Erythroblast (primary cell): ENCODE measurements at regions not wholly inside any gene's neighbourhood (a gene's known extent, or its start where the extent isn't known, plus 50 kb on each side); places are given as distances from the start of the nearest gene placed in this dataset.

Experiments
- GATA1 ChIP-seq: IDR thresholded peaks from 2 replicates; pipeline ENCODE4 v1.6.1; 2011; ENCODE audit warnings: low read depth, mild to moderate bottlenecking, control low read depth, low read length, moderate library complexity
- POLR2A ChIP-seq: IDR thresholded peaks from 2 replicates; pipeline ENCODE4 v1.6.1; 2011; ENCODE audit warnings: mild to moderate bottlenecking, low read length

GRCh38 chr15:27648359-27648758, 450.8 kb downstream of the OCA2 start:
- TF ChIP-seq POLR2A (no peak), GATA1 (no peak)
